GM12865 (cell line): ENCODE measurements at regions not wholly inside any gene's neighbourhood (a gene's known extent, or its start where the extent isn't known, plus 50 kb on each side); places are given as distances from the start of the nearest gene placed in this dataset.
A peak's percentile ranks its signal among the peaks of the same experiment; 100 is the strongest.

Experiments
- DNase-seq: peaks from one replicate; pipeline ENCODE4 v3.0.0; 2010; ENCODE audit warnings: low read depth
- H3K4me3 ChIP-seq: 2 replicates; pipeline ENCODE4 v1.5.1; 2011; ENCODE audit warnings: mild to moderate bottlenecking, low read depth, low read length, control low read depth
- TF ChIP-seq, protein P1 (sequence below): IDR thresholded peaks from 2 replicates; pipeline ENCODE4 v1.5.1; 2011; ENCODE audit warnings: low read length, control low read depth, low read depth, inconsistent platforms; ENCODE audit not compliant: insufficient read depth; ENCODE audit errors: missing control alignments

DNA sequence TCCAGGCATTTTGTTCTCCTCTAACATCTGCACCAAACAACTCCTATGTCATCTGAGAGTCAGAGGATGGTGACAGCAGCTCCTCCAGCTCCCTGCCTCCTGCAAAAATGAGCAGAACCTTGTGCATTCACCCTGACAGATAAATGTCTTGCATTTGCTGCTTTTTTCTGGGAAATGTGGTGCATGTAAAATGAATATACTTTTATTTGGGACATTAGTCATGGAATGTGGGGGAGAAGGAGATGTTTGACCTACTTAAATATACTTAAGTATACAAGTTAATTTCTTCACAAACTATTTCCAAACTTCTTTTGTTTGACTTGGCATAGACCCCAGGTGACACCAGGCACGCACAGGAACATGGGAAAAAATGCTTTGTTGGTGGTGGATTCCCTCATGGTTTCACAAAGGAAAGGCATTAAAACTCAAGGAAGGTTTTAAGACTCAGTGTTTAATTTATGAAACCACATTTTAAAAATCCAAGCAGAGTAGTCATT, 181.8 kb upstream of the MCHR2 start:
- no peak for DNase-seq
- H3K4me3 ChIP-seq: no peak overlapping the region
- TF ChIP-seq, protein P1, sequence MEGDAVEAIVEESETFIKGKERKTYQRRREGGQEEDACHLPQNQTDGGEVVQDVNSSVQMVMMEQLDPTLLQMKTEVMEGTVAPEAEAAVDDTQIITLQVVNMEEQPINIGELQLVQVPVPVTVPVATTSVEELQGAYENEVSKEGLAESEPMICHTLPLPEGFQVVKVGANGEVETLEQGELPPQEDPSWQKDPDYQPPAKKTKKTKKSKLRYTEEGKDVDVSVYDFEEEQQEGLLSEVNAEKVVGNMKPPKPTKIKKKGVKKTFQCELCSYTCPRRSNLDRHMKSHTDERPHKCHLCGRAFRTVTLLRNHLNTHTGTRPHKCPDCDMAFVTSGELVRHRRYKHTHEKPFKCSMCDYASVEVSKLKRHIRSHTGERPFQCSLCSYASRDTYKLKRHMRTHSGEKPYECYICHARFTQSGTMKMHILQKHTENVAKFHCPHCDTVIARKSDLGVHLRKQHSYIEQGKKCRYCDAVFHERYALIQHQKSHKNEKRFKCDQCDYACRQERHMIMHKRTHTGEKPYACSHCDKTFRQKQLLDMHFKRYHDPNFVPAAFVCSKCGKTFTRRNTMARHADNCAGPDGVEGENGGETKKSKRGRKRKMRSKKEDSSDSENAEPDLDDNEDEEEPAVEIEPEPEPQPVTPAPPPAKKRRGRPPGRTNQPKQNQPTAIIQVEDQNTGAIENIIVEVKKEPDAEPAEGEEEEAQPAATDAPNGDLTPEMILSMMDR: no peak

- no peak overlapping the region for H3K4me3 ChIP-seq
- TF ChIP-seq, protein P1: no peak
- no peak for DNase-seq
Measured at GRCh38 chr6:100173211-100173610, 179.2 kb upstream of the MCHR2 start.

DNA sequence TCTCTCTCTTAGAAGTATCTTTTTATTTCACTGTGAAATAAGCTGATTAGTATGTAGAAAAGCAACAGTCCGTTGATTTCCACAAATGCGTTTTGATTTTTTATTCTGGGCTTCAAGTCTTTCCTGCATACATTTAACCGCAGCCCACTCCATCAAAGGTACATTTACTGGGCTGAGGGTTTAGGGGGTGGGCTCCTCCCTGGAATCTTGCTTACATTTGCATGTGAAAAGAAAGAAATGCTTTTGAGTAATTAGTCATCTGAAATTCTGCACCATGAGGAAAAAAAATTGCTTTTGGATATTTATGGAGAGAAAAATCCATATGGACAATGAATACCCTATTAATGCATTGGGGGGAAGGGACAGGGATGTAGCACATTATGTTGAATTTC, 178.3 kb upstream of the MCHR2 start:
- TF ChIP-seq, protein P1: no peak
- DNase-seq: no peak
- no peak overlapping the region for H3K4me3 ChIP-seq

- TF ChIP-seq, protein P1: no peak
- DNase-seq: peak; percentile 81
- H3K4me3 ChIP-seq: no peak overlapping the region
Measured at GRCh38 chr6:100171533-100172321, 177.7 kb upstream of the MCHR2 start.

- TF ChIP-seq, protein P1: no peak
- H3K4me3 ChIP-seq: no peak overlapping the region
- DNase-seq: no peak
Measured at GRCh38 chr6:100168148-100168547, 174.1 kb upstream of the MCHR2 start.

DNA sequence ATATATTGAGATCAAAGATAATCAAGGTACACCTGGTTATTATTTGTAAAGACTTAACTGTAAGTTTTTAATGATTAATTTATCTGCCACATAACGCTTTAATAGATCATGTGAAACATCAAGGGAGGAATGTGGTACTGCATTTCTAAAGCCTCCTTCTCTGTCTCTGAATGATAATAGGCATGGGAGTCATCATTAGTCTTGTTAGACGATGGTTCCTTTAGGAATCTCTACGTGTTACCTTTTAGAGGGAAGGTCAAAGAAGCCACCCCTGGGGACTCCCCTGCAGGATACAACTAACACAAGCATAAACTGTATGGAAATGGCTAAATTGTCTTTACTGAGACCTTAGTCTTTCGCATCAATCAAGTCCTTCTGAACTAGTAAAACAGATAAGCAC, 173.6 kb upstream of the MCHR2 start:
- H3K4me3 ChIP-seq: no peak overlapping the region
- no peak for DNase-seq
- TF ChIP-seq, protein P1: no peak

DNA sequence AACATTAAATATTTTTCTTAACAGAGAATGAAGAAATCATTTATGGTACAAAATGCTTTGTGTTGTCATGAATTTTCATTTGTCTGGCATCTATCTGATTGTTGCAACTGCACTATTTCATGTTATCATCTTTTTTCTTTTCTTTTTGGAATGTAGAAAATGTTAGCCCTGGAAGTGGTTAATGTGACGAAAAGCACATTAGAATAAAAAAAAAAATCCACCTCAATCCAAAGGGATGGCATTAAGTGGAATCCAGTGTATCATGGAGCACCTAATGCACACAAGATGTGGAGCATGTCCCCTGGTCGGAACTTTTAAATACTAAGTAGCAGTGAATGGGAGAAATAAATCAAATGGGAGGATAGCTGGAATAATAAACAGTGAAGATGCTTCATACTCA, 172.9 kb upstream of the MCHR2 start:
- H3K4me3 ChIP-seq: no peak overlapping the region
- DNase-seq: no peak
- TF ChIP-seq, protein P1: no peak
